ENCODE measurements at regions not wholly inside any gene's neighbourhood (a gene's known extent, or its start where the extent isn't known, plus 50 kb on each side); places are given as distances from the start of the nearest gene placed in this dataset.

- TF ChIP-seq CTCF (conservative IDR thresholded peaks at IDR 0.05) (peak; percentile 49), ZFX (IDR thresholded peaks at IDR 0.05) (no peak)
- H3K27ac ChIP-seq: no peak overlapping the region
Observed at GRCh38 chr3:94716326-94717018, 653.6 kb downstream of the NSUN3 start.

GRCh38 chr3:94734206-94734605 is 671.3 kb downstream of the NSUN3 start:
- TF ChIP-seq ZFX (IDR thresholded peaks at IDR 0.05) (no peak), CTCF (conservative IDR thresholded peaks at IDR 0.05) (no peak)
- H3K27ac ChIP-seq: no peak overlapping the region

- TF ChIP-seq CTCF (conservative IDR thresholded peaks at IDR 0.05): no peak
- TF ChIP-seq ZFX (IDR thresholded peaks at IDR 0.05): no peak
- H3K27ac ChIP-seq: no peak overlapping the region
Observed at GRCh38 chr3:94735354-94735753, 672.5 kb downstream of the NSUN3 start.

GRCh38 chr3:94737116-94737515 is 674.3 kb downstream of the NSUN3 start:
- TF ChIP-seq ZFX (IDR thresholded peaks at IDR 0.05) (no peak), CTCF (conservative IDR thresholded peaks at IDR 0.05) (no peak)
- no peak overlapping the region for H3K27ac ChIP-seq

- H3K27ac ChIP-seq: no peak overlapping the region
- TF ChIP-seq ZFX (IDR thresholded peaks at IDR 0.05): no peak
- no peak for TF ChIP-seq CTCF (conservative IDR thresholded peaks at IDR 0.05)
Observed at GRCh38 chr3:94739420-94739819, 676.6 kb downstream of the NSUN3 start.

- H3K27ac ChIP-seq: no peak overlapping the region
- no peak for TF ChIP-seq CTCF (conservative IDR thresholded peaks at IDR 0.05)
- TF ChIP-seq ZFX (IDR thresholded peaks at IDR 0.05): no peak
Observed at GRCh38 chr3:94758751-94759150, 695.9 kb downstream of the NSUN3 start.

GRCh38 chr3:94772402-94772801 is 709.5 kb downstream of the NSUN3 start:
- no peak for TF ChIP-seq ZFX (IDR thresholded peaks at IDR 0.05)
- TF ChIP-seq CTCF (conservative IDR thresholded peaks at IDR 0.05): no peak
- no peak overlapping the region for H3K27ac ChIP-seq

Data from C4-2B (cell line).